Fibroblast of the aortic adventitia (primary cell): ENCODE measurements at regions not wholly inside any gene's neighbourhood (a gene's known extent, or its start where the extent isn't known, plus 50 kb on each side); places are given as distances from the start of the nearest gene placed in this dataset.

Source experiments
- DNase-seq: peaks from one replicate; pipeline ENCODE4 v3.0.0-alpha.2; 2010; ENCODE audit warnings: low read depth
- H3K4me3 ChIP-seq: 2 replicates; pipeline ENCODE4 v1.5.1; 2011; ENCODE audit warnings: low read depth, mild to moderate bottlenecking, control low read depth, low read length, moderate library complexity
- CTCF ChIP-seq: IDR thresholded peaks from 2 replicates; pipeline ENCODE4 v1.5.1; 2011; ENCODE audit warnings: mild to moderate bottlenecking, low read length, control low read depth, inconsistent platforms; ENCODE audit not compliant: insufficient read depth

- no peak overlapping the region for H3K4me3 ChIP-seq
- DNase-seq = no peak
- TF ChIP-seq CTCF = no peak
Measured at GRCh38 chr5:147985608-147986007, 78.2 kb upstream of the SPINK5 start.

GRCh38 chr5:147983742-147984141 is 77.4 kb upstream of the C5orf46 start:
- no peak overlapping the region for H3K4me3 ChIP-seq
- DNase-seq = no peak
- no peak for TF ChIP-seq CTCF

GRCh38 chr5:147981074-147981473 is 74.7 kb upstream of the C5orf46 start:
- H3K4me3 ChIP-seq = no peak overlapping the region
- no peak for DNase-seq
- TF ChIP-seq CTCF = no peak

GRCh38 chr5:147979761-147980160 is 73.4 kb upstream of the C5orf46 start:
- TF ChIP-seq CTCF = no peak
- no peak for DNase-seq
- no peak overlapping the region for H3K4me3 ChIP-seq

- TF ChIP-seq CTCF = no peak
- DNase-seq = no peak
- no peak overlapping the region for H3K4me3 ChIP-seq
Measured at GRCh38 chr5:147972076-147972840, 65.9 kb upstream of the C5orf46 start.

- no peak for TF ChIP-seq CTCF
- no peak overlapping the region for H3K4me3 ChIP-seq
- no peak for DNase-seq
Measured at GRCh38 chr5:147971472-147971871, 65.1 kb upstream of the C5orf46 start.

- no peak for DNase-seq
- no peak for TF ChIP-seq CTCF
- H3K4me3 ChIP-seq = no peak overlapping the region
Measured at GRCh38 chr5:147968855-147969254, 62.5 kb upstream of the C5orf46 start.
